Suppressor macrophage treated with lipopolysaccharide for 4 hours (primary cell): ENCODE measurements at regions not wholly inside any gene's neighbourhood (a gene's known extent, or its start where the extent isn't known, plus 50 kb on each side); places are given as distances from the start of the nearest gene placed in this dataset.

Experiments
- DNase-seq: peaks from one replicate; pipeline ENCODE4 v3.0.0-alpha.2; 2020

- no peak for DNase-seq
These were observed 175.3 kb upstream of the MPHOSPH6 start for GRCh38 chr16:82345318-82345717.

GRCh38 chr16:82344157-82344556 is 174.1 kb upstream of the MPHOSPH6 start:
- DNase-seq, result peak; percentile 3

DNA sequence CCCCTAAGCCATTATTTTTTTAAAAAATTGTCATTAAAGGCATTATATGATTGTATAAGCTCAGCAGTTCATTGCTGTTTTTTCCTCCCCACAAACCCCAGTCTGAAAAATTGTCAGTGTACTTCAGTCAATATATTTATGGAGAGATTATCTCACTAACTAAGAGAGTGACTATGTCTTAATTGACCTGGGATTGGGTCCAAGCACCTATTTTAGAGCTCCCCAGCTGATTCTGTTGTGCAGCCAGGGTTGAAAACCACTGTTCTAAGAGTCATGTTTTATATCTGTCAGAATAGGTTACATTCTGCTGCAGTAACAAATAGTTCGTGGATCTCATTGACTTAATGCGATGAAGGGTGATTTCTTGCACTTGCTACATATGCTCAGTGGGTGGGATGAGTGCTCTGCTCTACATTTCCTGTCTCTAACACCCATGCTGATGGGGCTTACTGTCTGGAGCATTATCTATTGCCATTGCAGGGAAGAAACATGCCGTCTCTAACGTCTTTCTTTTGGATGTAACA is 171.2 kb upstream of the MPHOSPH6 start:
- DNase-seq, result no peak

DNA sequence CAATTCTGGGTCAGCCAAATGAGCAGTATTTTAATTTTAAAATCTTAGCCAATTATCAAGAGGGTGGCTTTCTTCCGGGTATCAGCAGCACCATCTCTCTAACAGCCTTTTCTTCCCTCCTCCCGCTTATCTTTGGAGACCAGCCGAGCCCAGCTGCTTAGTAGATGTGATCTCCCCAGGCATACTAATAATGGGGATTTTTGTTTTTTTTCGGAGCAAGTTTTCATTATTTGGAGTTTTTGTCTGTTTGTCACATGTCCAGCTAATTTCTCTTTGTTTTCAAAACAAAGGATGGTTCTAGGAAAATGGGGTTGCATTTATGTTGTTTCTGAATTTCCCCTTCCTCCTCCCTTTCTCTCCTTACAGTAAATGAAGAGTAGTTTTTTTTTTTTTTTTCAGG is 170.5 kb upstream of the MPHOSPH6 start:
- DNase-seq, result no peak

DNA sequence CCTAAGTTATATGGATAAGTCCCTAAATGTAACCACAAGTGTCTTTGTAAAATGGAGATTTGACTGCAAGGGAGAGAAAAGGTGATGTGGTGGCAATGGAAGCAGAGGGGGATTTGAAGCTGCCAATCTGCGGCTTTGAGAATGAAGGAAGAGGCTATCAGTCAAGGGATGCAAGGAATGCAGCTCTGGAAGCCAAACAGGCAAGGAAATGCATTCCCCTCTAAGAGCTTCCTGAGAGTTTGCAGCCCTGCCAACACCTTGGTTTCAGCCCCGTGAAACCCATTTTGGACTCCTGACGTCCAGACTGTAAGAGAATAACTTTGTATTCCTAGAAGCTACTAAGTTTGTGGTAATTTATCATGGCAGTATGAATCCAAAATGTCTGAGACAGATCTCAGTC is 167.3 kb upstream of the MPHOSPH6 start:
- DNase-seq, result no peak

DNA sequence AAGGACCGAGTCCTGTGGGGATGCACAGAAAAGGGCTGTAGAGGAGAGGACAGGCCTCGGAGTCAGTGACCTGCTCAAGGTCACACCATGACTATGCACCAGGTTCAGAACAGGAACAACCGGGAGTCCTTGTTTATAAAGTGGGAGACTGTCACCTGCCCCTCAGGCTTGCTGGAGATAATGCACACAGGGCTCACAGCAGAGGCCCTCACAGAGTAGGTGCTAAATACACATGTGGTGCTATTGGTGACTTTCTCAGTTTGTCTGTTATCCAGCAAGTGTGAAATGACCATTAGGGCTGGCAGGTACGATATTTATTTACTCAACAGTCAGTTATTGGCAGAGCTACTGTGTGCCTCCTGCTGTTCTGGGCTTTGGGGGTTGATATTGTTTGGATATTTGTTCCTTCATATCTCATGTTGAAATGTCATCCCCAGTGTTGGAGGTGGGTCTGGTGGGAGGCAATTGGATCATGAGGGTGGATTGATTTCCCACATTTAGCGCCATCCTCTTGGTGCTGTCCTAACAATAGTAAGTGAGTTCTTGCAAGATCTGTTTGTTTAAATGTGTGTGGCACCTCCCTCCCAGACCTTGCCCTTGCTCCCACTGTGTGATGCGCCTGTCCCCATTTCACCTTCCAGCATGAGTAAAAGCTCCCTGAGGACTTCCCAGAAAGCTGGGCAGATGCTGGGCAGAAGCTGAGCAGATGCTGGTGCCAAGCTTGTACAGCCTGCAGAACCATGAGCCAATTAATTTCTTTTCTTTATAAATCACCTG is 162.1 kb upstream of the MPHOSPH6 start:
- no peak for DNase-seq

GRCh38 chr16:82331397-82331796 is 161.4 kb upstream of the MPHOSPH6 start:
- no peak for DNase-seq

DNA sequence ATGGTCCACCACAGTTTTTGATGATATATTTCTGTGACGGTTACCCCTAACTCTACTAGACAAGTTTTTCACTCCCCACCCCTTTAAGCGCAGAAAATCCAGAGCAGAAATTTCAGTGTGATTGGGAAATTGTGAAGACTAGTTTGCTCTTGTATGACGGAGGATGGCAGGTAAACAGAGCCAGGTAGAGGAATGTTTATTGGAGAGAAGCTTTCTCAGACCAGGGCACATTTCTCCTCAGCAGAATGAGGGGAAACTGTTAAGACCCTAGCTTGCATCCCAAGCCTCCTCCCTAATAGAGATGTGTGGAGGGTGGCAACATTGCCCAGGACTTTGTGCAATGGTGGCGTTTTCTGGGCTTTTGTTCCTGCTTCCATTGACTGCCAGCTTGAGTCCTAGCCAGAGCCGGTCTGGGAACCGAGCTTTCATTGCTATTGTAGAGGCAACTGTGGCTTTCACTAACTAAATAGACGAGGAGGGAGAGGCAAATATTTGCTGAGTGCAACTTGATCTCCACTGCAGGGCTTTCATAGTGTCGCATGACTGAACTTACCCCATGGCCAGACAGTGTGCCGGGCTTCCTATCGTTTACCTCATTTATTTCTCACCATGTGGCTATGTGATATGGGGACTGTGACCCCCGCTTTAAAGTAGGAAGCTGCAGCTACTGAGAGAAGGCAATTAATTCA is 159.6 kb upstream of the MPHOSPH6 start:
- no peak for DNase-seq

DNA sequence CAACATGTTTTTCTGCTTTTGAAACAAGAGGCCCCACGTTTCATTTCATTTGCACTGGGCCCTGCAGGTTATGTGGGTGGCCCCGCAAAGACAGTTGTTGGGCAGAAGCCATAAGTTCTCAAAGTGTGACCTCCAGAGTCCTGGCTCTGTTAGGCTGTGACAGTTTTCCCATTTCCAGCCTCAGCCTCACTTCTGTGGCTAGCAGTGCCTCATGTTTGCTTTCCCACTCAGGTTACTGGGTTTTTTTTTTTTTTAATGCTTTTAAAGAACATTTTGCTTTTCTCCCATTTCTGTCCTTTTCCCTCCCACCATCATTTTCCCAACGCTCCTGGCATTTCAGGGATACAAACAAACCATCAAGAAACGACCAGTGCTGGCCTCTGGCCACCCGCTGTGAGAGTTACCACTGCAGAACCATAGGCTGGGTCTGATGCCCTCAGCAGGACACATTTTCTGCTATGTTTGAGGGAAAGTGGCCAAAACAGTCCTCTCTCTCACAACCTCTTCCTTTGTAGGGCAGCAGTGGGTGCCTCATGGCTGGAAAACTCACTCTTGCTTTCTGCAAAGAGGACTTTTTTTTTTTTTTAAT is 159.0 kb upstream of the MPHOSPH6 start:
- DNase-seq, result no peak

- no peak for DNase-seq
These were observed 153.1 kb upstream of the MPHOSPH6 start for GRCh38 chr16:82323171-82323570.

DNA sequence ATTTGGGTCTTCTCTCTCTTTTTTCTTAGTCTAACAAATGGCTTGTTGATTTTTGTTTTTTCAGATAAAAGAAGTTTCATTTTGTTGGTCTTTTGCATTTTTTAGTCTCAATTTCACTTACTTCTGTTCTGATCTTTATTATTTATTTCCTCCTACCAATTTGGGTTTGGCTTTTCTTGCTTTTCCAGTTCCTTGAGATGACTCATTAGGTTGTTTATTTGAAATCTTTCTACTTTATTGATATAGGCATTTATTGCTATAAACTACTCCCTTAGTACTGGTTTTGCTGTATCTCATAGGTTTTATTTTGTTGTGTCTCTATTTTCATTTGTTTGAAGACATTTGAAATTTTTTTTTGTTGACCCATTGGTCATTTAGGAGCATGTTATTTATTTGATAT is 152.2 kb upstream of the MPHOSPH6 start:
- DNase-seq, result no peak

- DNase-seq, result no peak
These were observed 149.0 kb upstream of the MPHOSPH6 start for GRCh38 chr16:82319038-82319437.

DNA sequence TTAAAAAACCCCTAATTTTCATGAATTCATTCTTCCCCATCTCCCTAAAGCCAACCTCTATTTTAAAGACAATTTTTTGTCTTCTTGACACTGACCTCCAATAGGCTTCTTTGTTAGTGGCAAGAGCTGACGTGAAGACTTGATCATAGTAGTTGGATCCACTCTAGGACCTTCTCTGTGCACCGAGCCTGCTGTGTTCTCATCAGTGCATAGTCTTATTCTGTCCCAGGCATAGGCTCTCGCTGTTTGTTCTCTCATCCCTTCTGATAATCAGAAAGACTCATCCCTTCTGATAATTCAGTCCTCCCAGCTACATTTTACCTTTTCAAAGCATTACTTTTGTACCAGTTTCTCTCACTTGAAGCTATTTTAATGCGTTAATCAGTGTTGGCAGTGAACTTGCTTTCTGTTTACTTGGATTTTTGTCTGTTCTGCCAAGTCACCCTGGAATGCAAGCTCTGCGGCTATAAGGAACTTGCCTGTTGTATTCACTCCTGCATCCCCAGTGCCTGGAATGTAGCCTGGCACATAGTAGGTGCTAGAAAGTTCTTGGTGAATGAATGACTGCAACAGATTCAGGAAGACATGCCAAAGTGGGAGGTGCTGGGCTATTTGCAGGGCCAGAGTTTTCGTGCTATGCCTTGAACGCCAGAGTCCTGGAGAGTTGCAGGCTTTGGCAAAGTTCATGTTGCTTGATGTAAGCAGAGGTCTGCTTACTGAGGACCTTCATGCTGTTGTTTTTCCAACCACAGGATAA is 147.6 kb upstream of the MPHOSPH6 start:
- no peak for DNase-seq

- no peak for DNase-seq
These were observed 143.7 kb upstream of the MPHOSPH6 start for GRCh38 chr16:82313754-82314153.

GRCh38 chr16:82311528-82311927 is 141.5 kb upstream of the MPHOSPH6 start:
- no peak for DNase-seq

DNA sequence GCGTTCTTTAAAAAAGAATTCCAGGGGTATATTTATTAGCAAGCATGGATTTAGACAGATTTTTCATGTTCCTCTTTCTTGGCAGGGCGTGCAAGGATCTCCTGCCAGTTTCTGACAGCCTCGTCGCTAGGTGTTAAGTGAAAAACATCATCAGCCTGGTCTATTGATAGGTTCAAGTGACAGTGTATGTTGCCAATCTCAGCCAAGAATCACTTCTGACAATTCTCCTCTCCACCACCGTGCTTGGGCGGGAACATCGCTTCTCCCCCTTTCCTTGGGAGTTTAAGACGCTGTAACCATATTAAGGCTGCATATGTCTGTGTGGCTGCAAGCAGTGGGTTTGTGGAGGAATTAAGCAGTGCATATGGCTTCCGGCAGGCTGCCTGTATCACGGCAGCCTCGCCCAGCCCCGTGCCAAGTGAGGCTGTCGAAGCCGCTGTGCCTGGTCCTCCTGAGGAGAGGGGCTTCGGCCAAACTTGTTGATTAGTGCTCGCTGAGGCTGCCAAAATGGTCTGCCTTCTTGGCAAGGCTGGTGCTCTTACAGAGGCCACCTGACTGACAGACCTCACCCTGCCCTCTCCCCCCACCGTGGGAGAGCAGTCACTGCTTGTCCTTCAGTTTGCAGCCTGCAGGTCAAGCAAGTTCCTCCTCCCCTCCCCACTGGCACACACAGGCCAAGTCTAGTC is 132.2 kb upstream of the MPHOSPH6 start:
- DNase-seq, result no peak

DNA sequence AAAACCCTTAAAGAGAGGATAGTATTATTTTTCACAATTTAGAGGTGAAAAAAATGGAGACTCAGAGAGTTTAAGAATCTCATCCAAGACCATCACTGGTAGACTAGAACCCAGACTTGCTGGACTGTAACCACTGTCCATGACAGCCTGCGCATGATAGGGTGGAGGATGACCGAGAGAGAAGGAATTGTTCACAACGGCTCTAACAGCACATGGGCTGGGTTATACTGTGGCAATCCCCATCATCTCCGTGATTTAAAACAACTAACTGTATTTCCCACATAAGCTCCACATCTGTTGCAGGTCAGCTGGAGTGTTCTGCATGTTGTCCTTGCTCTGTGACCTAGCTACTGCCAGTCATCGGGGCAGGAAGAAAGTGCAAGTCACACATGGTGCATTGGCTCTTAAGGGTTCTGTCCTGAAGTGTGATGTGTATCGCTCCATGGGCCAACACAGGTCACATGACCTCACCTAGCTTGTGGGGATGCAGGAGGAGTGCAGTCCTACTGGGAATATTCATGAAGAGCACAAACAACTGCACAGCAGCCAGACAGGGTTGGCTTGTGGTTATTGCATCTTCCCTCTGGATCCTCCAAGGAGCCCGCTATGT is 131.2 kb upstream of the MPHOSPH6 start:
- no peak for DNase-seq

DNA sequence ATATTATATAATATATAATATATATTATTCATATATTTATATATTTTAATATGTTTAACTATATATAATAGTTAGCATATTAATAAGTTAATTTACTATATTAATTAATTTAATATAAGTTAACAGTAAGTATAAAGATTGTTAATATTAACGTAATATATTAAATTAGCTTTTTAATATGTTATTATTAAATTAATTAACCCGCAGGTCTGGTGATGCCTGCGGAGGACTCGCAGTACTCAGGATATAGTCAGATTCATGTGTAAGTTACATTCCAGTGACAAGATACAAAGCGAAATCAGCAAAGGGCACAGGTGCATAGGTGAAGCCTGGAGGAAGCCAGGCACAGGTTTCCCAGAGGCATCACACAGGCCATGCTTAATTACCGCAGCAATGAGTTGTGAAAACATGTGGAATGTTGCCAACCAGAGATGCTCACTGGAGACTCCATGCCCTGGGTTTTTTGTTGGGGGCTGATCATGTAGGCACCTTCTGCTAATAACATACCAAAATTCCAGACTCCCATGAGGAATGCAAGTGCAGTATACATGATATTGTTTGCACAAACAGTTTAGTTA is 130.4 kb upstream of the MPHOSPH6 start:
- no peak for DNase-seq

DNA sequence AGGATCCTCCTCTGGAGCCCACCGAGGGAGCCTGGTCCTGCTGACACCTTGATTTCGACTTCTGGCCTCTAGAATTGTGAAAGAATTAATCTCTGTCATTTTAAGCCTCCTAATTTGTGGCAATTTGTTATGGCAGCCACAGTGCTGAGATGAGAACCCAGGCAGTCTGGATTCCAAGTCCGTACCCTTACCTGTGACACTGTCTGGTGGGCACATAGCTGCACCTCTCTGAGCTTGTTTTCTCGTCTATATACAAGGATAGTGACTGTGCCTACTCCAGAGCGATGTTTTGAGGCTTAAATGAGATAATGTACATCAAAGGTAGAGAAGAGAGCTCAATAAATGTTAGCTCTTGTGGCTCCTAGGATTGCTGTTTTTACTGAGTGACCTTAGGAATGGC is 128.4 kb upstream of the MPHOSPH6 start:
- DNase-seq, result no peak

GRCh38 chr16:82295290-82296201 is 125.5 kb upstream of the MPHOSPH6 start:
- no peak for DNase-seq

DNA sequence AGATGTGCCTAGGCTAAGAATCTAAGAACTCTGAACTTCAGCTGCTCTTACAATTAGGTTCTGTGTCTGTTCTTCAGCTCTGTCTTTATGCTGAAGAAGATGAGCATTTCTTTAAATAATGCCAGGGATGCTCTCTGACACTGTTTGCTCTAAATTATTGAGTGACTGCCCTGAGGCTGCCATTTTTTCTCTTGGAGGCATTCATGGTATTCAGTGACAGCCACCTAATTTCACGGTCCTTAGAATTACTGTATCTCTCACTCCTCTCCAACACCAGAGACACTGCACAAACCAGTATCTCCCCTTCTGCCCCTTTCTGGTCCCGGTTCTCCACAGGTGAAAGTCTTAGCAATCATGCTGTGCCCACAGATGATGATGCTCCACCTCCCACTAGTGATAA is 123.6 kb upstream of the MPHOSPH6 start:
- DNase-seq, result no peak
